Anterior cingulate cortex (tissue), 58 donors: ENCODE measurements at regions not wholly inside any gene's neighbourhood (a gene's known extent, or its start where the extent isn't known, plus 50 kb on each side); places are given as distances from the start of the nearest gene placed in this dataset.
"Not testable (repeated sequence)": the region's sequence is repeated elsewhere in the genome, so short reads cannot be mapped to it uniquely, and the experiment has no call there.

Source experiments
- DNase-seq, 58 donors: peaks; one replicate each; lab custom pipeline; 2025; lab: John Stamatoyannopoulos, UW

GRCh38 chr10:4429571-4429970 is 396.4 kb upstream of the AKR1E2 start:
- peak in 1 of 58 donors; percentile 5 for DNase-seq

GRCh38 chr10:4427532-4427931 is 398.5 kb upstream of the AKR1E2 start:
- no peak for DNase-seq

GRCh38 chr10:4426866-4427265 is 399.1 kb upstream of the AKR1E2 start:
- DNase-seq, result no peak

GRCh38 chr10:4409319-4409718 is 416.7 kb upstream of the AKR1E2 start:
- DNase-seq, result no peak

GRCh38 chr10:4407783-4408182 is 418.2 kb upstream of the AKR1E2 start:
- DNase-seq, result no peak

- no peak for DNase-seq
Measured at GRCh38 chr10:4405828-4406227, 420.2 kb upstream of the AKR1E2 start.

GRCh38 chr10:4403638-4404252 is 422.3 kb upstream of the AKR1E2 start:
- no peak for DNase-seq

- DNase-seq, result not testable (repeated sequence)
Measured at GRCh38 chr10:4401080-4401479, 424.9 kb upstream of the AKR1E2 start.

GRCh38 chr10:4399556-4399955 is 426.5 kb upstream of the AKR1E2 start:
- DNase-seq, result peak in 1 of 58 donors; percentile 1

- DNase-seq, result no peak
Measured at GRCh38 chr10:4398602-4399001, 427.4 kb upstream of the AKR1E2 start.

GRCh38 chr10:4397337-4397736 is 428.7 kb upstream of the AKR1E2 start:
- no peak for DNase-seq

GRCh38 chr10:4396401-4397283 is 429.4 kb upstream of the AKR1E2 start:
- DNase-seq, result no peak

GRCh38 chr10:4395731-4396130 is 430.3 kb upstream of the AKR1E2 start:
- DNase-seq, result no peak

- DNase-seq, result not testable (repeated sequence)
Measured at GRCh38 chr10:4394455-4394854, 431.6 kb upstream of the AKR1E2 start.

- DNase-seq, result no peak
Measured at GRCh38 chr10:4391683-4392082, 434.3 kb upstream of the AKR1E2 start.

- DNase-seq, result no peak
Measured at GRCh38 chr10:4390219-4390618, 435.8 kb upstream of the AKR1E2 start.

- no peak for DNase-seq
Measured at GRCh38 chr10:4385231-4385870, 440.7 kb upstream of the AKR1E2 start.

GRCh38 chr10:4384245-4384644 is 441.8 kb upstream of the AKR1E2 start:
- no peak for DNase-seq

GRCh38 chr10:4383651-4384098 is 442.3 kb upstream of the AKR1E2 start:
- DNase-seq, result no peak

GRCh38 chr10:4382811-4383210 is 443.2 kb upstream of the AKR1E2 start:
- no peak for DNase-seq

GRCh38 chr10:4373612-4374011 is 452.4 kb upstream of the AKR1E2 start:
- DNase-seq, result no peak
